NB4 (cell line): ENCODE measurements at regions not wholly inside any gene's neighbourhood (a gene's known extent, or its start where the extent isn't known, plus 50 kb on each side); places are given as distances from the start of the nearest gene placed in this dataset.

Experiments
- DNase-seq: peaks from one replicate; pipeline ENCODE4 v3.0.0; 2010; ENCODE audit warnings: low read depth
- H3K4me3 ChIP-seq: one replicate; pipeline ENCODE4 v1.5.1; 2011; ENCODE audit warnings: mild to moderate bottlenecking, low read depth, low read length, moderate library complexity
- CTCF ChIP-seq: IDR thresholded peaks from one replicate; pipeline ENCODE4 v1.5.1; 2012; ENCODE audit warnings: low read depth, low read length
- MAX ChIP-seq: IDR thresholded peaks from 2 replicates; pipeline ENCODE4 v1.6.1; 2011; ENCODE audit warnings: low read depth, low read length
- MYC ChIP-seq: IDR thresholded peaks from 2 replicates; pipeline ENCODE4 v1.6.1; 2011; ENCODE audit warnings: low read depth, low read length
- POLR2A ChIP-seq: IDR thresholded peaks from 2 replicates; pipeline ENCODE4 v1.6.1; 2011; ENCODE audit warnings: mild to moderate bottlenecking; ENCODE audit not compliant: insufficient read length; ENCODE audit errors: extremely low read depth

DNA sequence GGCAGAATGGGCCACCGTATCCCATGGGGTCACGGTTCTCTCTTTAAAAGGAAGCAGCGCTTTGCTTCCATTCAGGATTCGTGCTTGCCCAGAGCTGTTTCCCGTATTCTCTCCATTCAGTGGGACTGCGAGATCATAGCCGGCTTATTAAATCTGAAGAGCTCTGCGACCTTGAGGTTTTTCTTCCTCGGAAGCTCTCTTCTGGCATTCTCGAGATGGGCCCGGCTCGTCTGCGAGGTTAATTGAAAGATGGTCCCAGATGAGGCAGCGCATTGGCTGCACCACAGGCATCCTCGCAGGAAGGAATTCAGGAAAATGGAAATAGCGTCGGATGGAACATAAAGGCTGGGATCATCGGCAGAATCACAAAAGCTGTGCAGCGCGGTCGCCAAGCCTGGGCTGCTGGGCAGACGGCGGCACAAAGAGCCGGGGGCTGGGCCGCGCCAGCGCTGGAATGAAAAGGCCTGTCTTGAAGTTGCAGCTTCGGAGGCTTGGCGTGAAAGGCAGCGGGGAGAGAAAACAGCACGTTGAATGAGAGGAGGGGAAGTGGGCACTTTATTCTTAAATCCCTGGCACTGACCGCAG lies 236.2 kb downstream of the IRX2 start:
- DNase-seq: no peak
- TF ChIP-seq CTCF (no peak), MYC (no peak), POLR2A (no peak), MAX (no peak)
- H3K4me3 ChIP-seq: no peak overlapping the region

DNA sequence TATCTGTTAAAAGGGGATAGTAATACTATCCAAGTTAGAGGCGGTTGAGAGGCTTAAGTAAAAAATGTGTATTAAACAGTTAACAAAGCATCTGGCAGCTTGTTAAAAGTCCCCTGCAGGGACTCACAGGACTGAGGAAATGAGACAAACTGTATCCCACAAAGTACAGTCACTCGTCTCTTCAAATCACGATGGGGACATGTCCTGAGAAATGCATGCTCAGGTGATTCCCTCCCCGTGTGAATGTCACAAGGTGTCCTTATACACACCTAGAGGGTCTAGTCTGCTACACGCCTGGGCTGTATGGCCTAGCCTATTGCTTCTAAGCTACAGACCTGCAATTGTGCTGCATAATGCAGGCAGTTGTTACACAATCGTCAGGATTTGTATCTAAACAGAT lies 237.0 kb downstream of the IRX2 start:
- no peak for TF ChIP-seq MYC
- TF ChIP-seq POLR2A: no peak
- no peak for TF ChIP-seq MAX
- TF ChIP-seq CTCF: no peak
- no peak overlapping the region for H3K4me3 ChIP-seq

DNA sequence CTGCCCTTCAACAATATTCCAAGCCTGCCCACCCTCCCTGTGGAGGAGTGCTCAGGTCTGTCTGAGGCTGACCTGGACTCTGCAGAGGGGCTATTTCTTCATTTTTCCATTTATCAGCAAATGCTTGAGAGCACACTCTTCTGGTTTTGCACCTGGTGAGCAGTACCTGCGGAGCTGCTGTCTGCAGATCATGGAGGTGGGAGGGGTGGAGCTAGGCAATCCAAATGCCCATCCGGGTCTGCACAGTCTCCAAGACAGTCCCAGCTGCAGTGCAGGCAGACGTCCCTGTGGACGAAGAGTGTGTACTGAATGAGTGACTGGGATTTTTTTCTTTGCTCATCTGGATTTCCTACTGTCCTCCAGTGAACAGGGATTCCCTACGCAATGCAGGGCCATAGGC lies 239.8 kb downstream of the IRX2 start:
- H3K4me3 ChIP-seq: no peak overlapping the region
- DNase-seq: no peak
- TF ChIP-seq POLR2A: no peak
- TF ChIP-seq MYC: no peak
- TF ChIP-seq CTCF: no peak
- no peak for TF ChIP-seq MAX

More for the DNA sequence above, 237.0 kb downstream of the IRX2 start:
- DNase-seq: no peak

- DNase-seq: no peak
- TF ChIP-seq MAX (no peak), MYC (no peak), CTCF (no peak), POLR2A (no peak)
- no peak overlapping the region for H3K4me3 ChIP-seq
These were observed 240.4 kb downstream of the IRX2 start for GRCh38 chr5:2511126-2511525.

DNA sequence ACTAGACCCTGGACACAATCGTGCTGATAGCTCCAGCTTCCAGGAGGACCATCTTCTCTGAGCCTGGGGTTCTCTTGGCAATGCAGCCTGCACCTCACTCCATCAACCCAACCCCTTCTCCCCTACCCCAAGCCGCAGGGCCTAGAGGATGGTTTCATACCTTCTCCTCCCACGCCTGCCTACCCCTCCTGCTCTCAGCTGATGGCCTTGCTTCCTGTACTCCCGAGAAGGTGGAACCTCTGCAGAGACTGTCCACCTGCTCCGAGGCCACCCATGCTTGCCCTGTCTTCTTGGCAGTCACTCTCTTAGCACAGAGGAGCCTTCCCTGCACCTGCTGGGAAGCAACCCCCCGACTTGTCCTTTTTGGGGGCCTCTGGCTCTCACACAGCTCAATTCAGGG lies 241.9 kb downstream of the IRX2 start:
- DNase-seq: no peak
- no peak overlapping the region for H3K4me3 ChIP-seq
- TF ChIP-seq POLR2A: no peak
- no peak for TF ChIP-seq MAX

GRCh38 chr5:2508514-2508913 lies 243.0 kb downstream of the IRX2 start:
- no peak for DNase-seq
- TF ChIP-seq MYC (no peak), CTCF (no peak), MAX (no peak), POLR2A (no peak)
- H3K4me3 ChIP-seq: no peak overlapping the region
